Gastrocnemius medialis (tissue), 4 donors: ENCODE measurements at regions not wholly inside any gene's neighbourhood (a gene's known extent, or its start where the extent isn't known, plus 50 kb on each side); places are given as distances from the start of the nearest gene placed in this dataset.

Source experiments
- POLR2A ChIP-seq, 2 donors: fragments of 450-650 bp; IDR thresholded peaks; one replicate each; pipeline ENCODE4 v1.6.1; 2017; ENCODE audit warnings: antibody characterized with exemption in 2 of 2, mild to moderate bottlenecking in 2 of 2, moderate library complexity in 2 of 2
- TF ChIP-seq, protein P1 (sequence below), 5 experiments: fragments of 450-650 bp in 3 of 5; fragments of 200-600 bp in 2 of 5; sonication (generic) in 2 of 5; IDR thresholded peaks in 4 of 5; conservative IDR thresholded peaks in 1 of 5; 1 replicate in 4 of 5; 2 replicates in 1 of 5; pipeline ENCODE4 v1.5.1; 2016 to 2019; ENCODE audit warnings: antibody characterized with exemption in 5 of 5, mild to moderate bottlenecking in 3 of 5, moderate library complexity in 3 of 5

DNA sequence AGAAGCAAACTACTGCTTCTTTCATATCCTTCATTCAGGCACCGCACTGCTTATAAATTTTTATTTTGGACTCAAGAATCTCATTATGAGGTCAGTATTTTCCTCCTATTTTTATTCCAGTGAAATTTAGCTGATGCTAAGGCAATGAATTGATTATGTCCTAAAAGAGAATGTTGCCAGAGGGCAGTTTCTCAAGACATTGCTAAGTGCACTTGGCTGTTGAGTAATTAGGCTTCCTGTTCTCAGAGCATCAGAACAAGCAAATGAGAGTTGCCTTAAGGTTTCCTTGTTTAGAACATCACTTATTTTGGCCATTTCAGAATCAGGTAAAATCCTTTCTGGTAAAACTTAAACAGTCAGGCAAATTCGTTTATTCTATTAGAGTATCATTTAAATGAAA, 548.6 kb upstream of the ZEB2 start:
- TF ChIP-seq, protein P1, sequence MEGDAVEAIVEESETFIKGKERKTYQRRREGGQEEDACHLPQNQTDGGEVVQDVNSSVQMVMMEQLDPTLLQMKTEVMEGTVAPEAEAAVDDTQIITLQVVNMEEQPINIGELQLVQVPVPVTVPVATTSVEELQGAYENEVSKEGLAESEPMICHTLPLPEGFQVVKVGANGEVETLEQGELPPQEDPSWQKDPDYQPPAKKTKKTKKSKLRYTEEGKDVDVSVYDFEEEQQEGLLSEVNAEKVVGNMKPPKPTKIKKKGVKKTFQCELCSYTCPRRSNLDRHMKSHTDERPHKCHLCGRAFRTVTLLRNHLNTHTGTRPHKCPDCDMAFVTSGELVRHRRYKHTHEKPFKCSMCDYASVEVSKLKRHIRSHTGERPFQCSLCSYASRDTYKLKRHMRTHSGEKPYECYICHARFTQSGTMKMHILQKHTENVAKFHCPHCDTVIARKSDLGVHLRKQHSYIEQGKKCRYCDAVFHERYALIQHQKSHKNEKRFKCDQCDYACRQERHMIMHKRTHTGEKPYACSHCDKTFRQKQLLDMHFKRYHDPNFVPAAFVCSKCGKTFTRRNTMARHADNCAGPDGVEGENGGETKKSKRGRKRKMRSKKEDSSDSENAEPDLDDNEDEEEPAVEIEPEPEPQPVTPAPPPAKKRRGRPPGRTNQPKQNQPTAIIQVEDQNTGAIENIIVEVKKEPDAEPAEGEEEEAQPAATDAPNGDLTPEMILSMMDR (IDR thresholded peaks at IDR 0.05 in 4 of 5, conservative IDR thresholded peaks at IDR 0.05 in 1 of 5) = no peak
- no peak for TF ChIP-seq POLR2A (IDR thresholded peaks at IDR 0.05)
